Stimulated activated naive CD8-positive, alpha-beta T cell treated with anti-CD3 and anti-CD28 coated beads, Interleukin-15, amount 100 ng/mL, for 72 hours (primary cell): ENCODE measurements at regions not wholly inside any gene's neighbourhood (a gene's known extent, or its start where the extent isn't known, plus 50 kb on each side); places are given as distances from the start of the nearest gene placed in this dataset.
"Not testable (repeated sequence)": the region's sequence is repeated elsewhere in the genome, so short reads cannot be mapped to it uniquely, and the experiment has no call there.

ENCODE experiments used
- ATAC-seq: fragments of 150-1000 bp; cut with Tn5 transposase; 2 replicates; pipeline ENCODE4 v1.10.0; 2021; ENCODE audit warnings: mild to moderate bottlenecking, moderate library complexity
- DNase-seq, 2 donors: peaks; one replicate each; pipeline ENCODE4 v3.0.0; 2021 to 2022
- H3K27ac Mint-ChIP-seq, 2 donors: one replicate each; pipeline ENCODE4 v1.8.0; 2022; ENCODE audit warnings: mild to moderate bottlenecking in 2 of 2, mixed read lengths in 2 of 2, moderate library complexity in 2 of 2
- H3K27me3 Mint-ChIP-seq: one replicate; pipeline ENCODE4 v1.8.0; 2022; ENCODE audit warnings: mixed read lengths
- H3K4me1 Mint-ChIP-seq: one replicate; pipeline ENCODE4 v1.8.0; 2022; ENCODE audit warnings: mild to moderate bottlenecking, mixed read lengths
- H3K4me3 Mint-ChIP-seq, 2 donors: one replicate each; pipeline ENCODE4 v1.8.0; 2022; ENCODE audit warnings: mild to moderate bottlenecking in 2 of 2, mixed read lengths in 2 of 2, moderate library complexity in 1 of 2
- H3K9me3 Mint-ChIP-seq, 2 donors: one replicate each; pipeline ENCODE4 v1.8.0; 2022; ENCODE audit warnings: mixed read lengths in 2 of 2

GRCh38 chr10:124329362-124329761 lies 89.4 kb downstream of the OAT start:
- peaks cover 17 to 22% of the 10 kb centered on the region in 2 donors for H3K9me3 Mint-ChIP-seq
- no peak overlapping the region for H3K4me3 Mint-ChIP-seq
- no peaks in the 10 kb centered on the region for H3K4me1 Mint-ChIP-seq
- no peak for DNase-seq
- no peak for ATAC-seq
- peaks cover 29% of the 10 kb centered on the region for H3K27me3 Mint-ChIP-seq
- no peak overlapping the region for H3K27ac Mint-ChIP-seq

DNA sequence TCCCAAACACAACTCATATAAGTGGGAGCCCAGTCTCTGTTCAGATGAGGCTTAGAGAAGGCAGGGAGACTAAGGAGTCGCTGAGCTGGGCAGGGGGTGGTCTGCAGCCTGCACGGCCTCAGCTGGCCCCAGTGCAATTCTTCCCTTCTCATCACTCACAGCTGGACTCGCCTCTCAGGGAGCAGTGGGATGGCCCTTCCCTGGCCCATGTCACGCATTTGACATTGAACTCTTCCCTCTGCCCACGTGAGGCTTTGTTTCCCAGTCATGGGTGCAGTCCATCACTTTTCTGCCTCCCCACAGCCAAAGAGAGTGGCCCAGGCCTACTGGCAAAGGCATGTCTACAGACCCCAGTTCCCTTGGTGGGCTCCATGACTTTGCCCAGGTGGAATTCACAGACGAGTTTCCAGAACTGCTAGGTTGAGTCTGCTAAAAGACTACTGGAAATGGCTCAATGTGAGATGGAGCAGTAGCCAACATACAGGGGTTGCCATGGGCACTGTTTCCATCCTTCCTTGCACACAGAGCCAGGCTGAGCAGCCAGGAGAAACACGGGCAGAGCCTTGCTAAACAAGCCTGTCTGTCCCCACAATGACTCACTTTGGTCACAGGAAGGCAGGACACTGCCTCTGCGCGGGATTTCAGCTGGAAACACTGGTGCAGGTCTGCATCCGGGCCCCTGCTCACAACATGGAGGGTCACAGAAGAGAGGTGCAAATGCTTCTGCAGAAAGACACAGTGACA lies 90.1 kb downstream of the OAT start:
- H3K9me3 Mint-ChIP-seq, result peaks cover 17 to 22% of the 10 kb centered on the region in 2 donors
- no peak overlapping the region for H3K4me3 Mint-ChIP-seq
- H3K27ac Mint-ChIP-seq, result no peak overlapping the region
- DNase-seq (no peak), ATAC-seq (no peak)
- H3K4me1 Mint-ChIP-seq, result no peaks in the 10 kb centered on the region
- peaks cover 29% of the 10 kb centered on the region for H3K27me3 Mint-ChIP-seq

DNA sequence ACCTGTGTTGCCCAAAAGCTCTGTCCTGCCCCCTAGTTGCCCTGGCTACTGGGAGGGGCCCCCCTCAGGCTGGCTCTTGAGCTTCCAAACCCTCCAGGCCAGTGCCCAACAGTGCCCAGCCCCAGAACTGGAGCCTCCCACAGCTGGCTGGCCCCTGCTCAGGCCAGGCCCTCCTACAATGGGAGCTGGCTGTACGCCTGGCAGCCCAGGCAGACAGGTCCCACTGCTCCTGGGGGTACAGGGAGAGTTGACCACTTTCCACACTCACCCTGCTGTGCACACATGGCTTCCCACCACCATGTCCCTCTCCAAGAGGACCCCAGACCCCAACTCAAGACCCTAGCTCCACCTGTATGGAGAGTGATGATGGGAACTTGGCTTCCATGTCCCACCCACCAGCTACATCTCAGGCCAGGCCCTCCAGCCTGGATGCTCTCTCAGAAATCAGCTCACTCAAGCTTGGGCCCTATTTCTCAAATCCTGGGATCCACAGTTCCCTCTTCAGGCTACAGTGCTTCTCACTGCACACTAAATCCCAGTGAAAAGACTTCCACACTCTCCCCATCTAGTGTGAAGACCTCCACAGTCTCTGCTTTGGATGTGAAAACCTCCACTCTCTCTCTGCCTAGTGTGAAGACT lies 92.6 kb downstream of the OAT start:
- DNase-seq, result no peak
- ATAC-seq, result no peak
- Mint-ChIP-seq H3K9me3 (peaks cover 0 to 4% of the 10 kb centered on the region in 2 donors), H3K27ac (peak overlapping the region; percentile 2 to 21), H3K4me3 (no peak overlapping the region), H3K27me3 (peaks cover 21% of the 10 kb centered on the region), H3K4me1 (no peaks in the 10 kb centered on the region)

DNA sequence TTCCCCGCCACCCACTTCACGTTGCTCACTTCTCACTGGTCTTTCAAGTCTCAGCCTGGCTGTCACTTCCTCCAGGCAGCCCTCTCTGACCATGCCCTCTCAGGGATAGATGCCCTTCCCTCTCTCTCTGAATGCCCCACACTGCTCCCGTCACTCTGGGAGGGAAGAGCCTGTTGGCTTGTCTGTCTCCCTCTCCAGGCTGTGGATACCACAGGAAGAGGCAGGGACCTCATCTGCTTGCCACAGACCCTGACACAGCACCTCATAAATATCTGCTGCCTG lies 93.1 kb downstream of the OAT start:
- Mint-ChIP-seq H3K4me1 (no peaks in the 10 kb centered on the region), H3K27ac (no peak overlapping the region), H3K4me3 (no peak overlapping the region), H3K9me3 (no peaks in the 10 kb centered on the region), H3K27me3 (peaks cover 18% of the 10 kb centered on the region)
- ATAC-seq (no peak), DNase-seq (no peak)

DNA sequence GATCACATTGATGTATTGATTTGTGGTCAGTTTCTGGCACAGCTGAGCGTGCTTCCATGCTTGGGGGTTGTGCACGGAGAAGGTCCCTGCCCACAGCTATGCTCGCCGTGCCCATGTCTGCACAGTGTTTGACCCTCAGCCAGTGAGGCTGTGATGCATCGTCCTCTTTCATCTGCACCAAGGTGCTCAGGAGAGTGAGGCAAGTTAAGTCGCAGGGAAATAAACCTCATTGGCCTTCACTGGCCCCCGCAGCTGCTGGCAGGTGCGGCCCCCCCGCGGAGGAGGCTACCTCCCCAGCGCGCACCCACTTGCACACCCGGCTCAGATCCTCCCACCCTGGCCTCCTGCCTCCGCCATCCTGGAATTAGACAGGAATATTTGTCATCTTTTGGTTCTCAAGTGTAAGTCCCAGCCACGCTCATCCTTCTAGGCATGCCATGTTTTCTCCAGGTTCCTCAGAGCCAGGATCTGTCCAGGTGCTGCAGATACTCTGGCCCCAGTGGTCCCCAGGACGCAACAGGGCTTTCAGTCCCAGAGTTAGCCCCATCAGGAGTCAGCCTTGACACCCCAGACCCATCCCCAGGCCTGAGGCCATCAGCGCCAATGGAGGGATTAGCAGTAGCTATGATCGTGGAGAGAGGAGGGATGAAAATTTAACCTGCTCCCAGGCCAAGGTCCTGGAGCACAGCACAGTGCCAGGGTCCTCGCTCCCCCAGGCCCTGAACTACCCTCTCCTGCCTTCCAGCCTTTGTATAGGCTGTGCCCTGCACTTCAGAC lies 93.7 kb downstream of the OAT start:
- H3K27me3 Mint-ChIP-seq, result peaks cover 13% of the 10 kb centered on the region
- H3K4me1 Mint-ChIP-seq, result no peaks in the 10 kb centered on the region
- no peak overlapping the region for H3K27ac Mint-ChIP-seq
- H3K4me3 Mint-ChIP-seq, result no peak overlapping the region
- DNase-seq, result no peak
- H3K9me3 Mint-ChIP-seq, result no peaks in the 10 kb centered on the region
- no peak for ATAC-seq

DNA sequence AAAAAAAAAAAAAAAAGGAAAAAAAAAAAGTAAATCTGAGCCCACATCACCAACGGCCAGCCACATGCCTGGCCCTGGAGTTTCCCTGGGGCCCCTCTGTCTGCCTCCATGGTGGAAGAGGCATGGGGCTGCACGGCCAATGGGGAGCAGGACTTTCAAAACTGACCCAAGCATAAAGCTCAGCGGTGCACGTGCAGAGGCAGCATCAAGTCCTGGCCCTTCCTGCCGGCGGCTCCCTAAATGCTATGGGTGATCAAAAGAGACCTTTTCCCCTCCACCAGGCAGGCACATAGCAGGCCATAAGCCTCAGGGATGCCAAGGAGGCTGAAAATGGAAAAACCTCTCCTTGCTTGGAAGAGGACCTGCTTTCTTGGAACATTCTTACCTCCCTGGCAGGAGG lies 94.3 kb downstream of the OAT start:
- no peaks in the 10 kb centered on the region for H3K4me1 Mint-ChIP-seq
- DNase-seq, result no peak
- no peak overlapping the region for H3K4me3 Mint-ChIP-seq
- peaks cover 7% of the 10 kb centered on the region for H3K27me3 Mint-ChIP-seq
- ATAC-seq, result no peak
- H3K27ac Mint-ChIP-seq, result no peak overlapping the region
- H3K9me3 Mint-ChIP-seq, result no peaks in the 10 kb centered on the region

- Mint-ChIP-seq H3K4me3 (no peak overlapping the region), H3K27me3 (peaks cover 4% of the 10 kb centered on the region), H3K4me1 (no peaks in the 10 kb centered on the region), H3K9me3 (no peaks in the 10 kb centered on the region), H3K27ac (no peak overlapping the region)
- ATAC-seq (peak; percentile 22), DNase-seq (no peak)
Measured at GRCh38 chr10:124323806-124324205, 94.9 kb downstream of the OAT start.

GRCh38 chr10:124323111-124323725 lies 95.5 kb downstream of the OAT start:
- no peak overlapping the region for H3K4me3 Mint-ChIP-seq
- H3K4me1 Mint-ChIP-seq, result no peaks in the 10 kb centered on the region
- no peak for ATAC-seq

GRCh38 chr10:124322191-124322980 lies 96.3 kb downstream of the OAT start:
- Mint-ChIP-seq H3K9me3 (no peaks in the 10 kb centered on the region), H3K27ac (peak overlapping the region in 1 of 2 donors; percentile 4), H3K4me1 (no peaks in the 10 kb centered on the region), H3K27me3 (no peaks in the 10 kb centered on the region), H3K4me3 (no peak overlapping the region)
- no peak for DNase-seq
- no peak for ATAC-seq

More at GRCh38 chr10:124323111-124323725, 95.5 kb downstream of the OAT start:
- DNase-seq, result no peak
- Mint-ChIP-seq H3K27me3 (no peaks in the 10 kb centered on the region), H3K27ac (no peak overlapping the region), H3K9me3 (no peaks in the 10 kb centered on the region)

GRCh38 chr10:124321433-124322089 lies 97.2 kb downstream of the OAT start:
- Mint-ChIP-seq H3K27ac (no peak overlapping the region), H3K9me3 (no peaks in the 10 kb centered on the region), H3K4me3 (no peak overlapping the region), H3K27me3 (no peaks in the 10 kb centered on the region), H3K4me1 (no peaks in the 10 kb centered on the region)
- DNase-seq (no peak), ATAC-seq (no peak)

DNA sequence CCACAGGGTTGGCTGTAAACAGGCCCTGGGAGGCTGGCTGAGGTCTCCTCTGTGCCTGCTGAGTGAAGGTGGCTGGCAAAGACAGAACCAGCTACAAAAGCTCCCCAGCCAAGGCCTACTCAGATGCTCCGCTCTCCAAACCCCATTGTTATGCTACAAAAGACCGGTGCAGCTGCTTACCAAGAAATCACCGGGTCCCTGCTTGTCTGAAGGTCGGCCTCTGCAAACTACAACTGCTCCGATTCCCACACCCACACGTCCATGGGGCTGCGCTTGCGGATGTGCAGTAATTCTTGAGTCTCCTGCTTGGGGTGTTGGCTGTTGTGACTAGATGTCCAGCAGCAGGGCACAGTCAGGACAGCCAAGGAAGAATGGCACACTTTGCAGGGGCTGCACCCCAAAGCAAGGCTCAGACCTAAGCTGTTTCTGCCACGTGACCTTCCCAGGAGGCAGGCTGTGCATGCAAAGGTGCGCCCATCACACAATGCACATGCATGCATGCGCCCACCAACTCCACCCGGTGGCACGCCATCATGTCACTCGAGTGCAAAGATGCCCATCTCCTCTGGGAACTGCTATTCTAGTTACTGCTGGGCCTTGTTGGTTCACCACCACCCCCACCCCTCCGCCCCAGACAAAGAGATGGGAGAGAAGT lies 97.8 kb downstream of the OAT start:
- H3K9me3 Mint-ChIP-seq, result peaks cover 0 to 2% of the 10 kb centered on the region in 2 donors
- H3K4me1 Mint-ChIP-seq, result peaks cover 2% of the 10 kb centered on the region
- no peak overlapping the region for H3K4me3 Mint-ChIP-seq
- H3K27me3 Mint-ChIP-seq, result no peaks in the 10 kb centered on the region
- no peak overlapping the region for H3K27ac Mint-ChIP-seq
- no peak for DNase-seq
- ATAC-seq, result no peak

GRCh38 chr10:124319926-124320391 lies 98.8 kb downstream of the OAT start:
- Mint-ChIP-seq H3K27ac (no peak overlapping the region), H3K4me3 (no peak overlapping the region), H3K27me3 (no peaks in the 10 kb centered on the region), H3K4me1 (peaks cover 7% of the 10 kb centered on the region), H3K9me3 (peaks cover 0 to 8% of the 10 kb centered on the region in 2 donors)
- DNase-seq, result no peak
- ATAC-seq, result no peak

- H3K4me1 Mint-ChIP-seq, DNase-seq, ATAC-seq, H3K27ac Mint-ChIP-seq, H3K9me3 Mint-ChIP-seq, H3K4me3 Mint-ChIP-seq, H3K27me3 Mint-ChIP-seq: not testable (repeated sequence)
Measured at GRCh38 chr10:124319520-124319919, 99.2 kb downstream of the OAT start.

DNA sequence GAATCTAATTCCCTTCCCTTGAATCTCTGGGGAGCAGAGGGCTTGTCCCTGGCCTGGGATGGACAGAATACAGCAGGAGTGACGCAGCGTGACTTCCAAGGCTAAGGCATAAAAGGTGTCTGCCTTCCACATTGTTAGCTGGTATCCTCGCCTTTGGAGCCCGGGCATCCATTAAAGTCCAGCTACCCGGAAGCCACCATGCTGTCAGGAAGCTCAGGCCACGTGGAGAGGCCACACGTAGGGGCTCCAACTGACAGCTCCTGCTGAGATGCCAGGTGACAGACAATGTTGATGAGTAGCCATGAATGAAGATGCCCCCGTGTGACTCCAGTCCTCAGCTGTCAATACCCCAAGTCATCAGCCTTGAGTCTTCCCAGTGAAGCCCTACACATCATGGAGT lies 99.9 kb downstream of the OAT start:
- H3K27me3 Mint-ChIP-seq, result no peaks in the 10 kb centered on the region
- ATAC-seq (no peak), DNase-seq (no peak)
- no peak overlapping the region for H3K4me3 Mint-ChIP-seq
- peaks cover 0 to 8% of the 10 kb centered on the region in 2 donors for H3K9me3 Mint-ChIP-seq
- H3K27ac Mint-ChIP-seq, result no peak overlapping the region
- H3K4me1 Mint-ChIP-seq, result peaks cover 7% of the 10 kb centered on the region
